Immature natural killer cell (primary cell): ENCODE measurements at regions not wholly inside any gene's neighbourhood (a gene's known extent, or its start where the extent isn't known, plus 50 kb on each side); places are given as distances from the start of the nearest gene placed in this dataset.

Experiments
- DNase-seq, 3 donors: peaks; one replicate each; pipeline ENCODE4 v3.0.0; 2022; ENCODE audit warnings: mixed read lengths in 1 of 3
- H3K27ac Mint-ChIP-seq, 6 donors: one replicate each; pipeline ENCODE4 v1.8.0; 2020; ENCODE audit warnings: mixed read lengths in 6 of 6, mild to moderate bottlenecking in 5 of 6, inconsistent platforms in 4 of 6, moderate library complexity in 3 of 6
- H3K27me3 Mint-ChIP-seq, 3 donors: one replicate each; pipeline ENCODE4 v1.8.0; 2020 to 2021; ENCODE audit warnings: low read depth in 3 of 3, mild to moderate bottlenecking in 3 of 3, mixed read lengths in 3 of 3, moderate library complexity in 3 of 3, inconsistent platforms in 1 of 3
- H3K36me3 Mint-ChIP-seq, 3 donors: one replicate each; pipeline ENCODE4 v1.8.0; 2020; ENCODE audit warnings: mixed read lengths in 3 of 3, inconsistent platforms in 2 of 3, mild to moderate bottlenecking in 2 of 3
- H3K4me1 Mint-ChIP-seq, 2 donors: one replicate each; pipeline ENCODE4 v1.8.0; 2020; ENCODE audit warnings: inconsistent platforms in 2 of 2, mild to moderate bottlenecking in 2 of 2, mixed read lengths in 2 of 2, moderate library complexity in 1 of 2
- H3K4me3 Mint-ChIP-seq, 5 donors: one replicate each; pipeline ENCODE4 v1.8.0; 2020; ENCODE audit warnings: mild to moderate bottlenecking in 5 of 5, mixed read lengths in 5 of 5, inconsistent platforms in 3 of 5, moderate library complexity in 3 of 5
- H3K9me3 Mint-ChIP-seq, 6 donors: one replicate each; pipeline ENCODE4 v1.8.0; 2020; ENCODE audit warnings: mild to moderate bottlenecking in 6 of 6, mixed read lengths in 6 of 6, inconsistent platforms in 4 of 6, moderate library complexity in 3 of 6

DNA sequence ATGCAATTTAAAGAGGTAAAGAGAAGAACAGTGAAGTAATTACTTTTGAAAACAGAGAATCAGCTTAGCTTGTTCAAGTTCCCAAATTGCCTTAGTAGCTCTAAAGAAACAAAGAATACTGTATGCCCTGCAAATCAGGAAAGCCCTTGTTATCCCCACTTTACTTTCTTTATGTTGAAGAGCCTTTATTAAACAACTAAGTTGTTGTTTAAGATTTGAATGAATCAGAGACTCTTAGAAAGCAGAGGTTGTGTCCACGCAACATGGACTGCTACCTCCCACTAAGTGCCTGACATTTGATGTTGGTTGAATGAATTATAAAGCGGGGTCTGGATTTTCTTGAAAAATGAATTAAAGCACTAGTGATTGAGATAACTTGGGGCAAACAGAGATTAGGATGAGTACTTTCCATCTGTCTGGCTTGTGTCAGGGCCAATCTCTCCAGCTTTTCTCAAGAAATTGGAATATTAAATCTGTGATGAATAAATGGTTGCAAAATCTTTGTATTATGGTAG is 214.7 kb downstream of the POSTN start:
- no peak overlapping the region for H3K4me3 Mint-ChIP-seq
- no peaks in the 10 kb centered on the region for H3K36me3 Mint-ChIP-seq
- no peaks in the 10 kb centered on the region for H3K27me3 Mint-ChIP-seq
- H3K9me3 Mint-ChIP-seq = peaks cover 0 to 36% (median 10%) of the 10 kb centered on the region in 6 donors
- no peak overlapping the region for H3K27ac Mint-ChIP-seq
- no peaks in the 10 kb centered on the region for H3K4me1 Mint-ChIP-seq
- no peak for DNase-seq

- Mint-ChIP-seq H3K27me3 (no peaks in the 10 kb centered on the region), H3K9me3 (peaks cover 0 to 36% (median 9%) of the 10 kb centered on the region in 6 donors), H3K4me1 (no peaks in the 10 kb centered on the region), H3K4me3 (no peak overlapping the region), H3K27ac (no peak overlapping the region), H3K36me3 (no peaks in the 10 kb centered on the region)
- DNase-seq = no peak
These were observed 215.5 kb downstream of the POSTN start for GRCh38 chr13:37383046-37383445.

DNA sequence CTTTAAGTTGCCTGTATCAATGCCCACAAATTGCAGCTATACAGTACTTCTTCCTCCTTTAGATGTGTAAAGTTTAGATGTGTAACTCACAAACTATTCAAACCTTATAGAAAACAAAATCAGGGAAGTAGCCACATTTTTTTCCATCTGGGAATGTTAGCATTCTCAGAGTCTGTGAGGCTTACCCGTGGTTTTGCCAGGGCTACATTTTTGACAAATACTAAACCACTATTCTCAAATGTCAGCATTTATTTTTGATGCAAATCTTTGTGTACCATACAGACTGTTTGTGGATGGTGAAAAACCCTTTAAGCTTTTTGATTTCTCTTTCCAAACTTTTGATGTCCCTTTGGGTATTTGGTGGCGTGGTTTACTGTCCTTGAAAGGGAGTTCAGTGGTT is 216.4 kb downstream of the POSTN start:
- no peaks in the 10 kb centered on the region for H3K4me1 Mint-ChIP-seq

GRCh38 chr13:37381502-37381901 is 217.1 kb downstream of the POSTN start:
- Mint-ChIP-seq H3K27me3 (no peaks in the 10 kb centered on the region), H3K4me3 (no peak overlapping the region), H3K27ac (no peak overlapping the region), H3K36me3 (no peaks in the 10 kb centered on the region), H3K4me1 (no peaks in the 10 kb centered on the region), H3K9me3 (peaks cover 0 to 32% (median 6%) of the 10 kb centered on the region in 6 donors)
- no peak for DNase-seq

More for the DNA sequence above, 216.4 kb downstream of the POSTN start:
- Mint-ChIP-seq H3K36me3 (no peaks in the 10 kb centered on the region), H3K27ac (no peak overlapping the region), H3K4me3 (no peak overlapping the region), H3K9me3 (peaks cover 0 to 36% (median 9%) of the 10 kb centered on the region in 6 donors), H3K27me3 (no peaks in the 10 kb centered on the region)
- no peak for DNase-seq

DNA sequence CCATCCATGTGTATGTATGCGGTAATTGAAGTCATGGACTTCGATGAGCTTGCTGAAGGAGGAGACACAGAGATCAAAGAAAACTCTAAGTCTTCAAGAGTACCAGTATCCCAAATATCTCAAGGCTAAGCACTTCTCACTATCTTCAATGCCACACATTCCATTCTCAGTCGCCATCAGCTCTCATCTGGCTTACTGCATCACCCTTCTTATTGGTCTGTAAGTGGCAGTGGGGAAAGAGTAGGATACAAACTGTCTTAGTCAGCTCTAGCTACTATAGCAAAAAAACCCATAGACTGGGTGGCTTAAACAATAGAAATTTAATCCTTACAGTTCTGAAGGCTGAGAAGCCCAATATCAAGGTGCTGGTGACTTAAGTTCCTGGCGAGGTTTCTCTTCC is 218.7 kb downstream of the POSTN start:
- Mint-ChIP-seq H3K36me3 (no peaks in the 10 kb centered on the region), H3K27ac (no peak overlapping the region), H3K9me3 (peaks cover 0 to 22% (median 3%) of the 10 kb centered on the region in 6 donors), H3K4me3 (no peak overlapping the region), H3K27me3 (no peaks in the 10 kb centered on the region), H3K4me1 (no peaks in the 10 kb centered on the region)
- DNase-seq = no peak

DNA sequence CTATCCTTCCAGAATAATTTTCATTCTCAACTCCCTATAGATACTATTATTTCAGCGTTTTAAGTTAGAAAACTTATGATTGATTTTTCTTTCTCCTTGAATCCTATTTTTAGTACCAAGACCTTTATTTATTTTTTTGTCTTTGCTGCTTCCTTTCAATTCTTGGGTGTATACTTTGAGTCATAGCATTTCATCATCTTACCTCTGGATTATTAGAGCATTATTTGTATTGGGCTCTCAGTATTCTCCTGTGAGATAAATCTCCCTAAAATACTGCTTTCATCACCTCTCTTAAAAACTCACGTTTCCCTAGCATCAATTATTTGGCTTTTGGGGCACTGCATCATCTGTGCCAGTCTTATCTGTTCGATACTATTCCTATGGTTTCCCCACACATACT is 222.8 kb downstream of the POSTN start:
- peaks cover 0 to 10% (median 2%) of the 10 kb centered on the region in 6 donors for H3K9me3 Mint-ChIP-seq
- H3K4me3 Mint-ChIP-seq = no peak overlapping the region
- H3K27me3 Mint-ChIP-seq = no peaks in the 10 kb centered on the region
- DNase-seq = no peak
- H3K4me1 Mint-ChIP-seq = no peaks in the 10 kb centered on the region
- no peaks in the 10 kb centered on the region for H3K36me3 Mint-ChIP-seq
- H3K27ac Mint-ChIP-seq = no peak overlapping the region

GRCh38 chr13:37375071-37375470 is 223.5 kb downstream of the POSTN start:
- no peaks in the 10 kb centered on the region for H3K36me3 Mint-ChIP-seq
- H3K9me3 Mint-ChIP-seq = peaks cover 0 to 6% (median 2%) of the 10 kb centered on the region in 6 donors
- DNase-seq = no peak
- no peaks in the 10 kb centered on the region for H3K4me1 Mint-ChIP-seq
- no peaks in the 10 kb centered on the region for H3K27me3 Mint-ChIP-seq
- H3K27ac Mint-ChIP-seq = no peak overlapping the region
- H3K4me3 Mint-ChIP-seq = no peak overlapping the region

- H3K9me3 Mint-ChIP-seq = peaks cover 4 to 16% (median 7%) of the 10 kb centered on the region in 6 donors
- H3K36me3 Mint-ChIP-seq = no peaks in the 10 kb centered on the region
- no peak for DNase-seq
- no peak overlapping the region for H3K4me3 Mint-ChIP-seq
- no peaks in the 10 kb centered on the region for H3K4me1 Mint-ChIP-seq
- no peaks in the 10 kb centered on the region for H3K27me3 Mint-ChIP-seq
- no peak overlapping the region for H3K27ac Mint-ChIP-seq
These were observed 229.0 kb downstream of the POSTN start for GRCh38 chr13:37369616-37370015.

GRCh38 chr13:37368501-37368900 is 230.1 kb downstream of the POSTN start:
- peaks cover 4 to 12% (median 7%) of the 10 kb centered on the region in 6 donors for H3K9me3 Mint-ChIP-seq
- no peak for DNase-seq
- H3K27ac Mint-ChIP-seq = no peak overlapping the region
- H3K27me3 Mint-ChIP-seq = no peaks in the 10 kb centered on the region
- no peaks in the 10 kb centered on the region for H3K36me3 Mint-ChIP-seq
- H3K4me3 Mint-ChIP-seq = no peak overlapping the region
- H3K4me1 Mint-ChIP-seq = no peaks in the 10 kb centered on the region

- no peaks in the 10 kb centered on the region for H3K27me3 Mint-ChIP-seq
- no peaks in the 10 kb centered on the region for H3K4me1 Mint-ChIP-seq
- no peak overlapping the region for H3K27ac Mint-ChIP-seq
- H3K36me3 Mint-ChIP-seq = no peaks in the 10 kb centered on the region
- no peak for DNase-seq
- H3K4me3 Mint-ChIP-seq = no peak overlapping the region
- H3K9me3 Mint-ChIP-seq = peaks cover 3 to 21% (median 7%) of the 10 kb centered on the region in 6 donors
These were observed 232.4 kb downstream of the POSTN start for GRCh38 chr13:37366044-37366770.

DNA sequence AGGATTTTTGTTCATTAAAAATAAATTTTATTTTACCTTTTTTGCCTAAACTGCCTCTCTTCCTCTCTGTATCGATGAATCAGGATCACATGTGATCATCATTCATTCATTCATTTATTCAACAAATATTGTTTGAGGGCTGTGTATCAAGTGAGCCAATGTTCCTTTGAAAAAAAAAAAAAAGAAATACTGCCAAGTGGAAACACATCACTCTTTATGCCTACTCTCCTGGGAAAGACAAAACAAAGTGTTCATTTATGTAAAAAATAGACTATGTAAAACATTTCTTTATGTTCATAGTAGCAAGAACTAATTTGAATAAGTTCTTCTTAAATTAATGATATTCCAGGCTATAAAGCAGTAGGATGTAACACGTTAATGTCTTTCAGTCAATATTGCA is 233.1 kb downstream of the POSTN start:
- no peak overlapping the region for H3K27ac Mint-ChIP-seq
- no peaks in the 10 kb centered on the region for H3K4me1 Mint-ChIP-seq
- no peak for DNase-seq
- peaks cover 2 to 21% (median 6%) of the 10 kb centered on the region in 6 donors for H3K9me3 Mint-ChIP-seq
- no peaks in the 10 kb centered on the region for H3K36me3 Mint-ChIP-seq
- H3K4me3 Mint-ChIP-seq = no peak overlapping the region
- no peaks in the 10 kb centered on the region for H3K27me3 Mint-ChIP-seq

DNA sequence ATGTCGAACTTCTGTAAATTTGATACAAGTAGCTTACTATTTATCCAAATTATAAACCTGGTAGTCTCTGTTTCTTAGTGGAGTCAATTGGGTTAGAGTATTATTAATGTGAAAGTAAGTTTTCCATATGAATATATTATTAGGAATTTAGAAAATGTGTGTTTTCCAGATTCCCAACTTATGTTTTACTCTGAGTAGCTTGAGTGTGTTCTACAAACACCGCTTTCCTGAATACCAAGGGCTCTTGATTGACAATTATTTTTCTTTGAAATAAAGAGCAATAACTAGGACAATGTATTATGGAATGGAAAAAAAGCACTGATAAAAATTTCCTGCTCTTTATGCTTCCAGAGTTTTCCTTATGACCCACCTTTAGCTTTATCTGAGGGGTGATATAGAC is 233.6 kb downstream of the POSTN start:
- no peaks in the 10 kb centered on the region for H3K27me3 Mint-ChIP-seq
- H3K27ac Mint-ChIP-seq = no peak overlapping the region
- H3K9me3 Mint-ChIP-seq = peaks cover 1 to 18% (median 6%) of the 10 kb centered on the region in 6 donors
- H3K4me3 Mint-ChIP-seq = no peak overlapping the region
- H3K4me1 Mint-ChIP-seq = no peaks in the 10 kb centered on the region
- H3K36me3 Mint-ChIP-seq = no peaks in the 10 kb centered on the region
- DNase-seq = no peak

DNA sequence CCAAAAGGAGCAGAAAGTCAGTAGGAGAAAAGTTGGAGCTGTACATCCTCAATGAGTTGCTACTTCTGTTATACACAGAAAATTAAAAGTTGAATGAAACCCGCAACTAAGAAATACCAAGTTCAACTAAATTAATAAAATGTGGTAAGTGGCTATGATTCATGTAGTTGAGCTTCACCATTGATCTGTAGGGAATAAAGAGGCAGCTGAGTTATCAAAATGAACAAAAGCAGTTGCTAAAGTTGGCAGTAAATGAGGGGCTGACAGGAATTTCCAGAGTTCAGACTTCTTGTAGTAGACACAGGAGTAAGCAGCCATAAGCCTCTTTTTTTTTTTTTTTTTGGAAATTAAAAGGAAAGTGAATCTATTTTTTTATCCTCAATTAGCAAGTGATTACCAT is 234.6 kb downstream of the POSTN start:
- DNase-seq = no peak
- peaks cover 0 to 15% (median 6%) of the 10 kb centered on the region in 6 donors for H3K9me3 Mint-ChIP-seq
- no peak overlapping the region for H3K4me3 Mint-ChIP-seq
- H3K36me3 Mint-ChIP-seq = no peaks in the 10 kb centered on the region
- H3K4me1 Mint-ChIP-seq = no peaks in the 10 kb centered on the region
- H3K27me3 Mint-ChIP-seq = no peaks in the 10 kb centered on the region
- no peak overlapping the region for H3K27ac Mint-ChIP-seq

DNA sequence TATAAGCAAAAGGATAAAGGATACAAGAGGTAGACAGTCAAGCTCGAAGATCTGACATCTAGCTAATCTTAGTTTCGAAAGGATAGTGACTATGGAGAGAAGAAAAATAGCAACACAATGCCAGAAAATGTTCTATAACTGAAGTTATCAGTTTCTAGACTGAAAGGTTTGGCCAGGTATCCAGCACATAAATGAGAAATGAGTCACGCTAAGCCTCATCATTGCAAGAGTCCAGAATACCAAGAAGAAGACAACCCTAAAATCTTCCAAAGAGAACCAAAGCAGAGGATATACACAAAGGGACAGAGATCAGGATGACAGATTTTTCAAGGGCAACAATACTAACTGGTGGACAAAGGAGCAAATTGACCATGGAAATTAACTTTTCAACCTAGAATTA is 237.0 kb downstream of the POSTN start:
- H3K27me3 Mint-ChIP-seq = no peaks in the 10 kb centered on the region
- DNase-seq = no peak
- peaks cover 0 to 9% (median 1%) of the 10 kb centered on the region in 6 donors for H3K9me3 Mint-ChIP-seq
- no peak overlapping the region for H3K27ac Mint-ChIP-seq
- no peaks in the 10 kb centered on the region for H3K36me3 Mint-ChIP-seq
- H3K4me3 Mint-ChIP-seq = no peak overlapping the region
- no peaks in the 10 kb centered on the region for H3K4me1 Mint-ChIP-seq

DNA sequence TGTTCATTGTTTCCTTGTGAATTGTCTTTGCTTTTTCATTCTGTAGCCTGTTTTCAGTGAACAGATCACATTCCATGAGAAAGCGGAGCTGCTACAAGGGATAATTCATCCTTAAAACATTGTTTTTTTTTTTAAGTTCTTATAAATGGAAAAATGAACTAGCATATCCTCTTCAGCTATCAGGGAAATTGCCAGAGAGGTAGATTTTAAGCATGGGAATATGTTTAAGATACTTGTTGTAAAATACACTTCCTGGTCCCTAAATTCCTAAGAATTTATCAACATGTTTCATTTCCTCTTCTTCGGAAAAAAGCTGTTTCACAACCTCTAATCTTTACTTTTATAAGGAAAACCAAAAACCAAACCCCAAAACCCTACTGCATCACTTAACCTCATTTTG is 238.0 kb downstream of the POSTN start:
- Mint-ChIP-seq H3K36me3 (no peaks in the 10 kb centered on the region), H3K27me3 (no peaks in the 10 kb centered on the region), H3K9me3 (peaks cover 0 to 9% (median 3%) of the 10 kb centered on the region in 6 donors), H3K27ac (no peak overlapping the region), H3K4me3 (no peak overlapping the region), H3K4me1 (no peaks in the 10 kb centered on the region)
- DNase-seq = no peak
